ENCODE measurements at regions not wholly inside any gene's neighbourhood (a gene's known extent, or its start where the extent isn't known, plus 50 kb on each side); places are given as distances from the start of the nearest gene placed in this dataset.

DNA sequence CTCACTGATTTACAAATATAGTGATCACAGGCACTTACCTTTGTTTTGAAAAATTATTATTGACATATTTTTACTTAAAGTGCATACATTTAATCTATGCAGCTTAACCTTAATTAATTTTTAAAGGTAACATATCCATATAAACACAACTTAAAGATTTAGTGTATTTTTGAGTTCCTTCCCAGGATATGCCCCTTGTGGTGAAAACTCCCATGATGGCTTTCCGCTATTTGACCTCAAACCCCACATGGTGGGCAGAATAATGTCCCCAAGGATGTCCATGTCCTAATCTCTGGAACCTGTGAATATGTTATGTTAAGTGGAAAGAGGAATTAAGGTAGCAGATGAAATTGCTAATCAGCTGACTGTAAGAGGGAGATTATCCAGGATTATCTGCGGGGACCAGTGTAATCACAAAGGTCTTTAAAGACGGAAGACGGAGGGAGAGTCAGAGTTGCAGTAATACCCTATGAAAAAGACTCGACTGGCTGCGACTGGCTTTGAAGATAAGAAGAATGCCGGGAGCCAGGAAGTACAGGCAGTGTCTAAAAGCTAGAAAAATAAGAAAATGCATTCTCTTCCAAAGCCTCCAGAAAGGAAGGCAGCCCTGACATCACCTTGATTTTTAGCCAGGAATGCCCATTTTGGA is 193.9 kb downstream of the ICE1 start:
- DNase-seq (ENCODE audit: insufficient read length, low spot score, missing footprints): no peak
- H3K27ac ChIP-seq (ENCODE audit: low read depth, low read length): no peak overlapping the region
- no peak overlapping the region for H3K4me3 ChIP-seq (ENCODE audit: insufficient read depth, low read length)
- H3K36me3 ChIP-seq (ENCODE audit: insufficient read depth, low read length): no peaks in the 10 kb centered on the region
- H3K27me3 ChIP-seq (ENCODE audit: insufficient read depth, low read length): no peaks in the 10 kb centered on the region
- TF ChIP-seq, protein P1, sequence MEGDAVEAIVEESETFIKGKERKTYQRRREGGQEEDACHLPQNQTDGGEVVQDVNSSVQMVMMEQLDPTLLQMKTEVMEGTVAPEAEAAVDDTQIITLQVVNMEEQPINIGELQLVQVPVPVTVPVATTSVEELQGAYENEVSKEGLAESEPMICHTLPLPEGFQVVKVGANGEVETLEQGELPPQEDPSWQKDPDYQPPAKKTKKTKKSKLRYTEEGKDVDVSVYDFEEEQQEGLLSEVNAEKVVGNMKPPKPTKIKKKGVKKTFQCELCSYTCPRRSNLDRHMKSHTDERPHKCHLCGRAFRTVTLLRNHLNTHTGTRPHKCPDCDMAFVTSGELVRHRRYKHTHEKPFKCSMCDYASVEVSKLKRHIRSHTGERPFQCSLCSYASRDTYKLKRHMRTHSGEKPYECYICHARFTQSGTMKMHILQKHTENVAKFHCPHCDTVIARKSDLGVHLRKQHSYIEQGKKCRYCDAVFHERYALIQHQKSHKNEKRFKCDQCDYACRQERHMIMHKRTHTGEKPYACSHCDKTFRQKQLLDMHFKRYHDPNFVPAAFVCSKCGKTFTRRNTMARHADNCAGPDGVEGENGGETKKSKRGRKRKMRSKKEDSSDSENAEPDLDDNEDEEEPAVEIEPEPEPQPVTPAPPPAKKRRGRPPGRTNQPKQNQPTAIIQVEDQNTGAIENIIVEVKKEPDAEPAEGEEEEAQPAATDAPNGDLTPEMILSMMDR (IDR thresholded peaks at IDR 0.05; ENCODE audit: extremely low read depth, low read depth, low read length): no peak
- no peaks in the 10 kb centered on the region for H3K4me1 ChIP-seq (ENCODE audit: insufficient read depth, low read length)
- H2AFZ ChIP-seq (ENCODE audit: low read length): no peak overlapping the region
- no peak overlapping the region for H3K4me2 ChIP-seq (ENCODE audit: insufficient read depth, low read length)
- no peaks in the 10 kb centered on the region for H4K20me1 ChIP-seq (ENCODE audit: insufficient read depth, low read length)
- H3K79me2 ChIP-seq (ENCODE audit: insufficient read depth, low read length): no peaks in the 10 kb centered on the region
- peaks cover 3% of the 10 kb centered on the region for H3K9me3 ChIP-seq (ENCODE audit: low read depth, low read length)

DNA sequence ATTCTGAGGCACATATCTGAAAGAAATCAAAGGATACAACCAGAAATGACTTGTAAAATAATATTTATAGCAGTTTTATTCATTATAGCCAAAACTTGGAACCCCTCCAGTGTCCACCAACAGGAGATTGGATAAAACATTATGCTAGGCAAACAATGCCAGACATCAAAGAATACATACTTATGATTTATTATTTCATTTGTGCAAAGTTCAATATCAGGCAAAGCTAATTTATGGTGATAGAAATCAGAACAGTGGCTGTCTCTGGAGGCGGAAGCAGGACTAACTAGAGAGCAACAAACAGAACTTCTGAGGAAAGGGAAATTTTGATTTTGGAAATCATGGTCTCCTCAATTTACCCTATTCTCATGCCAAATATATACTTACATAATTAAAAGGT is 193.1 kb downstream of the ICE1 start:
- no peaks in the 10 kb centered on the region for H3K27me3 ChIP-seq (ENCODE audit: insufficient read depth, low read length)

DNA sequence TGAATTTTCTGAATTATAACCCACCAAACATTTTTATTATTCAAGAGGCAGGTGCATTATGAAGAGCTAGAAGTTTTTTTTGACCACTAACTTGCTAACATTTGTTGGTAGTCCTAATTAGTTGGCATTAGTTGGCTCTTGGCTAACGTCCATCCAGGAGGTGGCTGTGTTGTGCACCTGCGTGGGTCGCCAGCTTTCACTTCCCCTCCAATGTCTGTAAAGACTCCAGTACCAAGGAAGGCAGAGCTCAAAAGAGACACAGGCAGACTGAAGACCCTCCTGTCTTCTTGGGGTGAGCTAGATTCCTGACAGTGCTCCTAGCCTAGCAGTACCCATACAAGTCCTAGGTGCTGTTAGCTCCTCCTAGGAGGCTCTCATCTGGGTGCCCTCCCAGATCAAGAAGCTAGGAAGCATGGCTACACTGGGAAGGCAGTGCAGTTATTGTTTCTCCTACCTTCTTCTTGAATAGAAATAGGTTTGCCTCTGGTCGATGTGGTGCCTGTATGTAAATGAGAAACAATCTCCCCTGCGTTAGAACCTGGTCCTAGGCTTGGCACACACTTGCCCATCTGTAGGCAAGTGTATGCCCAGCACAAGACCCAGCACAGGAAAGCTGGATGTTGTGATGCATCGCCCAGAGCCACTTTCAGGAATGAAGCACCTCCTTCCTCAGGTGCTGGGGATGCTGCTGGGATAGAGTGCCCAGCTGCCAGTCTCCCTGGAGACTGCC is 190.9 kb downstream of the ICE1 start:
- Histone ChIP-seq H2AFZ (ENCODE audit: low read length) (no peak overlapping the region), H4K20me1 (ENCODE audit: insufficient read depth, low read length) (no peaks in the 10 kb centered on the region), H3K27ac (ENCODE audit: low read depth, low read length) (no peak overlapping the region), H3K79me2 (ENCODE audit: insufficient read depth, low read length) (no peaks in the 10 kb centered on the region), H3K36me3 (ENCODE audit: insufficient read depth, low read length) (no peaks in the 10 kb centered on the region), H3K4me1 (ENCODE audit: insufficient read depth, low read length) (no peaks in the 10 kb centered on the region), H3K27me3 (ENCODE audit: insufficient read depth, low read length) (no peaks in the 10 kb centered on the region), H3K4me2 (ENCODE audit: insufficient read depth, low read length) (no peak overlapping the region), H3K4me3 (ENCODE audit: insufficient read depth, low read length) (no peak overlapping the region), H3K9me3 (ENCODE audit: low read depth, low read length) (peaks cover 2% of the 10 kb centered on the region)
- TF ChIP-seq, protein P1 (IDR thresholded peaks at IDR 0.05; ENCODE audit: extremely low read depth, low read depth, low read length): no peak
- no peak for DNase-seq (ENCODE audit: insufficient read length, low spot score, missing footprints)

More for the DNA sequence above, 193.1 kb downstream of the ICE1 start:
- TF ChIP-seq, protein P1 (IDR thresholded peaks at IDR 0.05; ENCODE audit: extremely low read depth, low read depth, low read length): no peak
- H3K4me3 ChIP-seq (ENCODE audit: insufficient read depth, low read length): no peak overlapping the region
- no peak overlapping the region for H3K4me2 ChIP-seq (ENCODE audit: insufficient read depth, low read length)
- no peaks in the 10 kb centered on the region for H3K79me2 ChIP-seq (ENCODE audit: insufficient read depth, low read length)
- peaks cover 3% of the 10 kb centered on the region for H3K9me3 ChIP-seq (ENCODE audit: low read depth, low read length)
- no peak for DNase-seq (ENCODE audit: insufficient read length, low spot score, missing footprints)
- H3K4me1 ChIP-seq (ENCODE audit: insufficient read depth, low read length): no peaks in the 10 kb centered on the region
- no peaks in the 10 kb centered on the region for H3K36me3 ChIP-seq (ENCODE audit: insufficient read depth, low read length)
- H2AFZ ChIP-seq (ENCODE audit: low read length): no peak overlapping the region
- H3K27ac ChIP-seq (ENCODE audit: low read depth, low read length): no peak overlapping the region
- H4K20me1 ChIP-seq (ENCODE audit: insufficient read depth, low read length): no peaks in the 10 kb centered on the region

DNA sequence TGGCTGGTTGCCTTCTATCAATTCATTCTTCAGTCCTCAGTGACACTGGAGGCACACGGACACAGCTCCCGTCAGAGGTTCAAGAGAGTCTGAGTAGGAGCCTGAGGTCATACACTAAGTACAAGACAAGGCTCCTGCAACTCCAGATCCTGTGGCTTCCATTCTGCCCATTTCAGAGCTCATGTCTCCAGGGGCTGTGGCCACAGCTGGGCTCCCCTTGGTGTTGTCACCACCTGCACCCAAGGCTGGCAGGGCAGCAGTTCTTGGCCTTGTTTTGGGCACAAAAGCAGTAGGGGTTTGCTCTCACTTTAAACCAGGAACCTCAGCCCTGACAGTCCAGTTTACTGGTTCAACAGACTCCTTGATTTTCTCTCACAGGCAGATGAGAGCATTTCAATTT is 189.6 kb downstream of the ICE1 start:
- no peak overlapping the region for H2AFZ ChIP-seq (ENCODE audit: low read length)
- no peaks in the 10 kb centered on the region for H4K20me1 ChIP-seq (ENCODE audit: insufficient read depth, low read length)
- H3K4me3 ChIP-seq (ENCODE audit: insufficient read depth, low read length): no peak overlapping the region
- no peaks in the 10 kb centered on the region for H3K27me3 ChIP-seq (ENCODE audit: insufficient read depth, low read length)
- no peaks in the 10 kb centered on the region for H3K4me1 ChIP-seq (ENCODE audit: insufficient read depth, low read length)
- TF ChIP-seq, protein P1 (IDR thresholded peaks at IDR 0.05; ENCODE audit: extremely low read depth, low read depth, low read length): no peak
- H3K36me3 ChIP-seq (ENCODE audit: insufficient read depth, low read length): no peaks in the 10 kb centered on the region
- H3K79me2 ChIP-seq (ENCODE audit: insufficient read depth, low read length): no peaks in the 10 kb centered on the region
- H3K9me3 ChIP-seq (ENCODE audit: low read depth, low read length): peaks cover 2% of the 10 kb centered on the region
- H3K27ac ChIP-seq (ENCODE audit: low read depth, low read length): no peak overlapping the region
- no peak for DNase-seq (ENCODE audit: insufficient read length, low spot score, missing footprints)
- no peak overlapping the region for H3K4me2 ChIP-seq (ENCODE audit: insufficient read depth, low read length)
